K562 (cell line): ENCODE measurements at regions not wholly inside any gene's neighbourhood (a gene's known extent, or its start where the extent isn't known, plus 50 kb on each side); places are given as distances from the start of the nearest gene placed in this dataset.

Experiments
- ARHGAP35 ChIP-seq: fragments of 450-650 bp; IDR thresholded peaks from 2 replicates; pipeline ENCODE4 v1.6.1; 2018; ENCODE audit not compliant: partially characterized antibody
- ARID1B ChIP-seq: fragments of 450-650 bp; IDR thresholded peaks from 2 replicates; pipeline ENCODE4 v1.6.1; 2016; ENCODE audit warnings: antibody characterized with exemption, mild to moderate bottlenecking, inconsistent platforms
- ARID2 ChIP-seq: fragments of 450-650 bp; IDR thresholded peaks from 2 replicates; pipeline ENCODE4 v1.6.1; 2017; ENCODE audit warnings: antibody characterized with exemption, mild to moderate bottlenecking
- EZH2 ChIP-seq: IDR thresholded peaks from 2 replicates; pipeline ENCODE4 v1.6.1; 2012; ENCODE audit warnings: low read depth, mild to moderate bottlenecking, inconsistent platforms, low read length, borderline replicate concordance
- ILF3 ChIP-seq: fragments of 450-650 bp; IDR thresholded peaks from 2 replicates; pipeline ENCODE4 v1.6.1; 2018; ENCODE audit warnings: antibody characterized with exemption, mild to moderate bottlenecking, moderate library complexity, borderline replicate concordance
- JUNB ChIP-seq: fragments of 450-650 bp; formaldehyde crosslinking; conservative IDR thresholded peaks from 2 replicates; pipeline ENCODE4 v1.4.0; 2020; ENCODE audit warnings: mild to moderate bottlenecking
- KLF6 ChIP-seq: fragments of 250-450 bp; sonication (Bioruptor Pico); IDR thresholded peaks from 2 replicates; pipeline ENCODE4 v1.4.0; 2020; ENCODE audit warnings: mild to moderate bottlenecking, moderate library complexity, borderline replicate concordance
- NFXL1 ChIP-seq: fragments of 450-650 bp; formaldehyde crosslinking; IDR thresholded peaks from 2 replicates; pipeline ENCODE4 v1.4.0; 2021; ENCODE audit warnings: mild to moderate bottlenecking
- POLR2B ChIP-seq: fragments of 450-650 bp; IDR thresholded peaks from 2 replicates; pipeline ENCODE4 v1.6.1; 2018; ENCODE audit warnings: low read depth; ENCODE audit not compliant: partially characterized antibody
- RBBP5 ChIP-seq: fragments of 200-600 bp; sonication (generic); IDR thresholded peaks from 2 replicates; pipeline ENCODE4 v1.6.1; 2012; ENCODE audit warnings: borderline replicate concordance, mild to moderate bottlenecking, low read length, control low read depth, inconsistent platforms; ENCODE audit not compliant: insufficient read depth, poor library complexity, severe bottlenecking
- SAFB ChIP-seq: fragments of 200-400 bp; formaldehyde crosslinking; IDR thresholded peaks from 2 replicates; pipeline ENCODE4 v1.6.1; 2017; ENCODE audit warnings: low read depth, low read length, borderline replicate concordance
- SRF ChIP-seq, 2 experiments: fragments of 250-450, 450-650 bp in 1 of 2; sonication (Bioruptor Pico) in 1 of 2; sonication (generic) in 1 of 2; formaldehyde crosslinking; IDR thresholded peaks; 2 replicates each; pipeline versions ENCODE4 v1.5.0 to v1.5.1; 2020 to 2022; ENCODE audit warnings: mild to moderate bottlenecking in 1 of 2, missing genetic modification reagents in 1 of 2
- XRCC4 ChIP-seq: IDR thresholded peaks from one replicate; pipeline ENCODE4 v1.6.1; 2011; ENCODE audit not compliant: insufficient read depth, insufficient read length; ENCODE audit errors: extremely low read depth
- ZNF282 ChIP-seq: sonication (generic); formaldehyde crosslinking; IDR thresholded peaks from 2 replicates; pipeline ENCODE4 v1.8.1; 2023; ENCODE audit warnings: missing genetic modification reagents
- ZNF644 ChIP-seq: fragments of 200-800 bp; sonication (Bioruptor generic); IDR thresholded peaks from 2 replicates; pipeline ENCODE4 v1.6.1; 2016; ENCODE audit warnings: low read depth, missing genetic modification characterization, missing compliant biosample characterization
- ZNF668 ChIP-seq: fragments of 250-450 bp; sonication (Bioruptor Pico); IDR thresholded peaks from 2 replicates; pipeline ENCODE4 v1.8.0; 2022; ENCODE audit warnings: mild to moderate bottlenecking, inconsistent platforms
- ZNF830 ChIP-seq: fragments of 250-450 bp; sonication (Bioruptor Pico); IDR thresholded peaks from 2 replicates; pipeline ENCODE4 v1.5.0; 2021; ENCODE audit warnings: mild to moderate bottlenecking
- ZZZ3 ChIP-seq: fragments of 450-650 bp; IDR thresholded peaks from 2 replicates; pipeline ENCODE4 v1.6.1; 2016; ENCODE audit warnings: antibody characterized with exemption, mild to moderate bottlenecking, moderate library complexity
- TF ChIP-seq, protein P1 (sequence below), 2 experiments: fragments of 450-650 bp; IDR thresholded peaks; 2 replicates each; pipeline ENCODE4 v1.6.1; 2016; ENCODE audit warnings: mild to moderate bottlenecking in 2 of 2, borderline replicate concordance in 1 of 2, low read depth in 1 of 2, moderate library complexity in 1 of 2

- TF ChIP-seq, protein P1, sequence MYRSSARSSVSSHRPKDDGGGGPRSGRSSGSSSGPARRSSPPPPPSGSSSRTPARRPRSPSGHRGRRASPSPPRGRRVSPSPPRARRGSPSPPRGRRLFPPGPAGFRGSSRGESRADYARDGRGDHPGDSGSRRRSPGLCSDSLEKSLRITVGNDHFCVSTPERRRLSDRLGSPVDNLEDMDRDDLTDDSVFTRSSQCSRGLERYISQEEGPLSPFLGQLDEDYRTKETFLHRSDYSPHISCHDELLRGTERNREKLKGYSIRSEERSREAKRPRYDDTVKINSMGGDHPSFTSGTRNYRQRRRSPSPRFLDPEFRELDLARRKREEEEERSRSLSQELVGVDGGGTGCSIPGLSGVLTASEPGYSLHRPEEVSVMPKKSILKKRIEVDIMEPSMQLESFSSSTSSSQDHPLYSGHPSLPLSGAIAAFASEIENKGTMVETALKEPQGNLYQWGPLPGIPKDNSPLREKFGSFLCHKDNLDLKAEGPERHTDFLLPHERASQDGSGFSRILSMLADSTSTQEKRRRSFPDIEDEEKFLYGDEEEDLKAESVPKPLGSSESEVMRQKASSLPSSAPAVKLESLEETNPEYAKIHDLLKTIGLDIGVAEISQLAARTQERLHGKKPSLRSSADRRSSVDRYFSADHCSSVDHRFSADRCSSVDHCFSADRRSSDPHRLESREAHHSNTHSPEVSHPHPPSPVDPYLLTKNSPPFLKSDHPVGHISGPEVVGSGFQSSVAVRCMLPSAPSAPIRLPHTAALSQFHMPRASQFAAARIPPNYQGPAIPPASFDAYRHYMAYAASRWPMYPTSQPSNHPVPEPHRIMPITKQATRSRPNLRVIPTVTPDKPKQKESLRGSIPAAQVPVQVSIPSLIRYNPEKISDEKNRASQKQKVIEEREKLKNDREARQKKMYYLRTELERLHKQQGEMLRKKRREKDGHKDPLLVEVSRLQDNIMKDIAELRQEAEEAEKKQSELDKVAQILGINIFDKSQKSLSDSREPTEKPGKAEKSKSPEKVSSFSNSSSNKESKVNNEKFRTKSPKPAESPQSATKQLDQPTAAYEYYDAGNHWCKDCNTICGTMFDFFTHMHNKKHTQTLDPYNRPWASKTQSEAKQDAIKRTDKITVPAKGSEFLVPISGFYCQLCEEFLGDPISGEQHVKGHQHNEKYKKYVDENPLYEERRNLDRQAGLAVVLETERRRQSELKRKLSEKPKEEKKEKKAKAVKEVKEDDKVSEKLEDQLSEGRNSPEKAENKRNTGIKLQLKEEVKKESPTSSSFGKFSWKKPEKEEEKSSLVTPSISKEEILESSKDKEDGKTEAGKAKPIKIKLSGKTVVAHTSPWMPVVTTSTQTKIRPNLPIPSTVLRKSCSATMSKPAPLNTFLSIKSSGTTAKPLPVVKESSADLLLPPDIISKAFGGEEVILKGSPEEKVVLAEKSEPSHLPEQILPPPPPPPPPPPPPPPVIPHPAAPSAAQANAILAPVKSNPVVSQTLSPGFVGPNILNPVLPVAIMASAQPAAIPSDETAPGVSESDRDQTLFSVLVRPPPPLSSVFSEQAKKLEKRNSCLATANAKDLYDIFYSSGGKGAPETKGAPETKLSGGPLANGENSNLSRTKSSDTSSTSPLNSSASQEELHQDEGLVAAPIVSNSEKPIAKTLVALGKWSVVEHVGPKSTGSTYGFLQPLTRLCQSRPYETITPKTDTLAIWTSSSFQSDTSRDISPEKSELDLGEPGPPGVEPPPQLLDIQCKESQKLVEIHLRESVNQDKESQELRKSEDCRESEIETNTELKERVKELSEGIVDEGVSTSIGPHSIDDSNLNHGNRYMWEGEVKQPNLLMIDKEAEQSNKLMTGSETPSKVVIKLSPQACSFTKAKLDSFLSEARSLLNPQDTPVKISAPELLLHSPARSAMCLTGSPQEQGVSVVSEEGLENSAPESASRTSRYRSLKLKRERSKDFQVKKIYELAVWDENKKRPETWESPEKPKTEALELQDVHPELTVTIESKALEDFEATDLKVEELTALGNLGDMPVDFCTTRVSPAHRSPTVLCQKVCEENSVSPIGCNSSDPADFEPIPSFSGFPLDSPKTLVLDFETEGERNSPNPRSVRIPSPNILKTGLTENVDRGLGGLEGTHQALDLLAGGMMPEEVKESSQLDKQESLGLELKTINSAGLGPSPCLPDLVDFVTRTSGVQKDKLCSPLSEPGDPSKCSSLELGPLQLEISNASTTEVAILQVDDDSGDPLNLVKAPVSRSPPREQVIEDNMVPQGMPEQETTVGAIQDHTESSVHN (IDR thresholded peaks at IDR 0.05; ENCODE audit: borderline replicate concordance in 1 of 2, low read depth in 1 of 2): no peak
- TF ChIP-seq SAFB (no peak), SRF (CRISPR knock-in tag; IDR thresholded peaks at IDR 0.05) (peak in 1 of 2 experiments; percentile 70; a peak in 1 of 4 replicates), ZNF282 (CRISPR knock-in tag) (no peak), RBBP5 (peak; percentile 4), POLR2B (no peak), ZNF644 (tag) (no peak), ARHGAP35 (no peak), ZZZ3 (no peak; the same call in 1 of the 2 replicates), ZNF830 (no peak), ARID2 (no peak), XRCC4 (no peak), EZH2 (no peak), ZNF668 (peak; percentile 60; the same call in 1 of the 2 replicates), ILF3 (no peak; the same call in 1 of the 2 replicates), JUNB (no peak), KLF6 (no peak), NFXL1 (CRISPR knock-in tag) (no peak), ARID1B (no peak)
Observed at GRCh38 chr6:26197933-26198721, 110.9 kb downstream of the HFE start (continued).
